CD8-positive, alpha-beta memory T cell (primary cell): ENCODE measurements at regions not wholly inside any gene's neighbourhood (a gene's known extent, or its start where the extent isn't known, plus 50 kb on each side); places are given as distances from the start of the nearest gene placed in this dataset.

Experiments
- CTCF ChIA-PET: fragments of 350-600 bp; sonication (Branson Sonifier 250); formaldehyde crosslinking; loops from one replicate; lab custom pipeline; 2021; ENCODE audit warnings: antibody characterized with exemption; lab: Charles Lee
- POLR2A ChIA-PET: fragments of 350-600 bp; sonication (Branson Sonifier 250); formaldehyde crosslinking; loops from one replicate; lab custom pipeline; 2021; ENCODE audit warnings: antibody characterized with exemption; lab: Charles Lee
- DNase-seq, 5 donors: peaks; one replicate each; pipeline versions ENCODE4 v3.0.0 to v3.0.0-alpha.2; 2020 to 2022; ENCODE audit warnings: mixed read lengths in 1 of 5
- H3K27ac ChIP-seq: one replicate; pipeline ENCODE4 v1.7.0; 2013; ENCODE audit warnings: low read depth, mild to moderate bottlenecking, low read length, moderate library complexity
- H3K27me3 ChIP-seq: 2 replicates; pipeline ENCODE4 v1.7.0; 2013; ENCODE audit warnings: low read length, mild to moderate bottlenecking; ENCODE audit not compliant: insufficient read depth, poor library complexity, severe bottlenecking
- H3K36me3 ChIP-seq: 2 replicates; pipeline ENCODE4 v1.7.0; 2013; ENCODE audit warnings: mild to moderate bottlenecking, low read length, moderate library complexity; ENCODE audit not compliant: insufficient read depth
- H3K4me1 ChIP-seq: 2 replicates; pipeline ENCODE4 v1.7.0; 2013; ENCODE audit warnings: mild to moderate bottlenecking, low read length, moderate library complexity; ENCODE audit not compliant: insufficient read depth
- H3K4me3 ChIP-seq: 2 replicates; pipeline ENCODE4 v1.7.0; 2013; ENCODE audit warnings: mild to moderate bottlenecking, low read length
- H3K9me3 ChIP-seq: 2 replicates; pipeline ENCODE4 v1.7.0; 2013; ENCODE audit warnings: mild to moderate bottlenecking, low read length
- H3K27ac Mint-ChIP-seq, 8 donors: one replicate each; pipeline ENCODE4 v1.8.0; 2020 to 2021; ENCODE audit warnings: mixed read lengths in 8 of 8, mild to moderate bottlenecking in 6 of 8, inconsistent platforms in 3 of 8, moderate library complexity in 3 of 8
- H3K27me3 Mint-ChIP-seq, 2 donors: one replicate each; pipeline ENCODE4 v1.8.0; 2020 to 2021; ENCODE audit warnings: mixed read lengths in 2 of 2, mild to moderate bottlenecking in 1 of 2, moderate library complexity in 1 of 2
- H3K36me3 Mint-ChIP-seq, 3 donors: one replicate each; pipeline ENCODE4 v1.8.0; 2020 to 2021; ENCODE audit warnings: mixed read lengths in 3 of 3, inconsistent platforms in 1 of 3, mild to moderate bottlenecking in 1 of 3
- H3K4me1 Mint-ChIP-seq, 3 donors: one replicate each; pipeline ENCODE4 v1.8.0; 2020 to 2021; ENCODE audit warnings: mixed read lengths in 3 of 3, inconsistent platforms in 1 of 3, mild to moderate bottlenecking in 1 of 3
- H3K4me3 Mint-ChIP-seq, 7 donors: one replicate each; pipeline ENCODE4 v1.8.0; 2020 to 2021; ENCODE audit warnings: mixed read lengths in 7 of 7, mild to moderate bottlenecking in 6 of 7, moderate library complexity in 4 of 7, inconsistent platforms in 2 of 7
- H3K9me3 Mint-ChIP-seq, 5 donors: one replicate each; pipeline ENCODE4 v1.8.0; 2020 to 2022; ENCODE audit warnings: mixed read lengths in 5 of 5, mild to moderate bottlenecking in 3 of 5, moderate library complexity in 2 of 5, inconsistent platforms in 1 of 5

DNA sequence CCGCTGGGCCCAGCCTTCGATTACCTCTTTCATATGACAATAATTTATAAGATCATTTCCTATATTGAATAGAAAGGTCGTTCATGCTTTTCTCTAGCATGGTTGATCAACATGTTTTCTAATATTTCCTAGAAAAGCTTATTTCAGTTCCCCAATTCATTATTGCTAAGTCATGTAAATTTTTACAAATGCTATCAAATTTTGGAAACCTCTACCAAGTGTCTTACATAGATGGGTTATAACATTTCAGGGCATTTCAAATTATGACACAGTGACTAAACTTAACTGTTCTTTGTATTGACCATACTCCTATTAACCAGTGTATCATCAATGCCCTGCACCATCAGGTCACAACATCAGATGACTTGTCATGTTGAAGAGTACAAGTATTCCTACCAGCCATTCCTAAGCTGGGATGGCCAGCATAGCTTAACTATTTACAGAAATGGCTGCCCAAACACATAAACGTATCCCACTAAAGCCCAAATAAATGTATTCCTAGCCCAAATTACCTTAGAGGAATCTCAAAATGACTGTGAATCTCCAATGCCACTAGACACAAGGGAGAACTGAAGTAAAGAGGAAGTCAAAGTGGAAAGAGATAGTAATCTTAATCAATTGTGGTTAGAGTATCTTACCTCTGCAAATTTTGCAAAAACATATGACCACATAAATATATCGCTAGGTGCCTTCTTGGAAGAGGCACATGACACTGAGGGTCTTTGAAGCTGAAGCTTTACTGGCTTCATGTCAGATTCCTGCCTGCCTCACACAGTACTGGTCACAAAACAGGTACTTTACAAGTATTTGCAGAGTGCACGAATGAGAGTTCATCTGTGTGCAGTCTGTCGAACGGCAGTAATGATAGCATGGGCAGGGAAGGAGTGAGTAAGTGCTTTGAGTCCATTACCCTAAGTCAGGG lies 87.3 kb upstream of the TLK1 start:
- H3K4me3 Mint-ChIP-seq: peak overlapping the region in 6 of 7 donors; percentile 1 to 78 (median 56)
- peaks cover 30 to 54% (median 44%) of the 10 kb centered on the region in 3 donors for H3K4me1 Mint-ChIP-seq
- H3K36me3 ChIP-seq: no peaks in the 10 kb centered on the region
- H3K27me3 Mint-ChIP-seq: peaks cover 0 to 2% of the 10 kb centered on the region in 2 donors
- ChIA-PET CTCF (no interaction called here), POLR2A (interaction anchor here (0.5 to 1.4 kb wide), 2 partner anchors 37 to 153 kb away, joined by 3 to 6 read pairs; no protein-coding TSS in a partner anchor)
- H3K27ac Mint-ChIP-seq: peak overlapping the region in 5 of 8 donors; percentile 9 to 89 (median 21)
- H3K4me1 ChIP-seq: peaks cover 31% of the 10 kb centered on the region
- H3K9me3 Mint-ChIP-seq: peaks cover 0 to 8% (median 3%) of the 10 kb centered on the region in 5 donors
- no peaks in the 10 kb centered on the region for H3K9me3 ChIP-seq
- peaks cover 0 to 6% (median 3%) of the 10 kb centered on the region in 3 donors for H3K36me3 Mint-ChIP-seq
- no peaks in the 10 kb centered on the region for H3K27me3 ChIP-seq
- H3K27ac ChIP-seq: no peak overlapping the region
- peak in 2 of 5 donors; percentile 44 to 61 for DNase-seq
- H3K4me3 ChIP-seq: no peak overlapping the region

DNA sequence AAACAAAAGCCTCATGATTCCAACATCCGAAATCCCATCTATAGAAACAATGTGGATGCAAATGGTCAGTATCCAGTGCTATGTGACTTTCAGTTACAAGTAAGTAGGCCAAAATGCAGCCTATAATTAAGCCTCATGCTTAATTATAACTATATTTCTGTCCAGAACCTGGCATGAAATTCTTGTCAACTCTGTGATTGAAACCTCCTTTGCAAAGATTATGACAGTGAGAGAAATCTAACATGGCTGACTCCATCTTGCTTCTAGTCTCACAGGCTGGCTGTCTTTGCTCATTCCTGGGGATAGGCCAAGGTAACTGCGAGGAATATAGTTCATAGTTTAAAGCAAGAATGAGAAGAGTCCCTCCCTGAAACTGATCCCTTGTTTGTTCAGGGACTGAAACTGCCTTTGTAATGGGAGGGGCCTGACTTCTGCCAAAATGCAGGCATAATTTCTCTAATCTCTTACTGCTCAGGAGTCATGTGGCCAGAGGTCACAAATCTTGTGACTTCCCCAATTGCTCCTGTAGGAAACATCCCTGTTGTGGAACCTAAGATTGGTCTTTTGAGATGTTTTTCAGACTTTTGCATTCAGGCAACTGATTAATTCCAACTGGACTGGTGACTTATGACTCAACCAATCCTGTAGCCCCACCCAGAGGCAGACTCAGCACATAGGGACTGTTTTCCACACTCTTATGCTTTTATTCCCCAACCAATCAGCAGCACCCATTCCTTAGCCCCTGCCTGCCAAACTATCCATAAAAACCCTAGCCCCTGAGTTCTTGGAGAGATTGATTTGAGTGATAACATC lies 84.5 kb upstream of the TLK1 start:
- H3K4me1 Mint-ChIP-seq: peaks cover 30 to 53% (median 43%) of the 10 kb centered on the region in 3 donors

DNA sequence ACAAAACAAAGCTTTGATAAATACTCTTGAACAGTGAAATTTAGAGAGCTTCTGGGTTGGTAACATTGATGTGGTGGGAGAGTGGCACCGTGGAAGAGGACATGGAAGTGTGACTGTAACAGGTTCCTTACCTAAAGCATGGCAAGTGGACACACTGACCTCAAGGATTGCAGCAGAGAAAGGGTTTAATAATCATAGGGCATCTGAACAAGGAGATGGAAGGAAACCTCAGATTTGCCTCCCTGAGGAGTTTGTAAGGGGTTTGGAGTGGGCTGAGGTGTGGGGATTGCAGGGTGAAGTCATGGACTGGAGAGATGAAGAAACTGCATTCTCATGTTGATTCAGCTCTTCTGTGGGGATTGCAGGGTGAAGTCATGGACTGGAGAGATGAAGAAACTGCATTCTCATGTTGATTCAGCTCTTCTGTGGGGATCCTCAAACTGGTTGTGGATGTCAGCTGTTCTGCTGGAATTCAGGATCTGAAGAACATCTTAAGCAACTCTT lies 83.8 kb upstream of the TLK1 start:
- Histone ChIP-seq H3K27ac (peak overlapping the region; percentile 48), H3K4me1 (peaks cover 27% of the 10 kb centered on the region), H3K27me3 (no peaks in the 10 kb centered on the region), H3K36me3 (no peaks in the 10 kb centered on the region), H3K9me3 (no peaks in the 10 kb centered on the region), H3K4me3 (no peak overlapping the region)
- Mint-ChIP-seq H3K9me3 (peaks cover 0 to 8% (median 3%) of the 10 kb centered on the region in 5 donors), H3K4me1 (peaks cover 28 to 47% (median 37%) of the 10 kb centered on the region in 3 donors), H3K4me3 (no peak overlapping the region), H3K27ac (peak overlapping the region in 2 of 8 donors; percentile 5 to 37), H3K27me3 (no peaks in the 10 kb centered on the region), H3K36me3 (peaks cover 0 to 6% (median 3%) of the 10 kb centered on the region in 3 donors)
- ChIA-PET CTCF (no interaction called here), POLR2A (no interaction called here)
- DNase-seq: no peak

More for the DNA sequence above, 84.5 kb upstream of the TLK1 start:
- Mint-ChIP-seq H3K36me3 (peaks cover 0 to 6% (median 3%) of the 10 kb centered on the region in 3 donors), H3K27ac (no peak overlapping the region), H3K27me3 (no peaks in the 10 kb centered on the region), H3K9me3 (peaks cover 0 to 8% (median 3%) of the 10 kb centered on the region in 5 donors), H3K4me3 (no peak overlapping the region)
- peaks cover 31% of the 10 kb centered on the region for H3K4me1 ChIP-seq
- H3K27me3 ChIP-seq: no peaks in the 10 kb centered on the region
- peak overlapping the region; percentile 48 for H3K27ac ChIP-seq
- no peaks in the 10 kb centered on the region for H3K9me3 ChIP-seq
- no peaks in the 10 kb centered on the region for H3K36me3 ChIP-seq
- ChIA-PET CTCF (no interaction called here), POLR2A (no interaction called here)
- no peak for DNase-seq
- no peak overlapping the region for H3K4me3 ChIP-seq

DNA sequence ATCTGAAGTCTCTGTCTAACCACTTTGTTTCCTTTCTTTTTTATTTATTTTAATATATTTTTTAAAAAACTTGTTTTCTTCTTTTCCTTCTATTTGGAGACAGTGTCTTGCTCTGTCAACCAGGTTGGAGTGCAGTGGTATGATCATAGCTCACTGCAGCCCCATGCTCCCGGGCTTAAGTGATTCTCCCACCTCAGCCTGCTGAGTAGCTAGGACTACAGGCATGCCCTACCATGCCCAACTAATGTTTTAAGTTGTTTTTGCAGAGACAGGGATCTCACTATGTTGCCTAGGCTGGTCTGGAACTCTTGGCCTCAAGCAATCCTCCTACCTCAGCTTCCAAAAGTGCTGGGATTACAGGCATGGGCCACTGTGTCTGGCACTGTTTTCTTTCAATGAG lies 81.1 kb upstream of the TLK1 start:
- no peaks in the 10 kb centered on the region for H3K36me3 ChIP-seq
- ChIA-PET POLR2A (interaction anchor here (0.6 kb wide), 1 partner anchor 187 kb away, joined by 3 read pairs; no protein-coding TSS in a partner anchor), CTCF (no interaction called here)
- H3K27me3 ChIP-seq: no peaks in the 10 kb centered on the region
- no peaks in the 10 kb centered on the region for H3K9me3 ChIP-seq
- Mint-ChIP-seq H3K4me3 (no peak overlapping the region), H3K27me3 (no peaks in the 10 kb centered on the region), H3K9me3 (peaks cover 0 to 8% (median 3%) of the 10 kb centered on the region in 5 donors), H3K27ac (no peak overlapping the region), H3K4me1 (peaks cover 7 to 26% (median 17%) of the 10 kb centered on the region in 3 donors), H3K36me3 (peaks cover 0 to 6% (median 3%) of the 10 kb centered on the region in 3 donors)
- H3K4me3 ChIP-seq: no peak overlapping the region
- H3K4me1 ChIP-seq: no peaks in the 10 kb centered on the region
- no peak overlapping the region for H3K27ac ChIP-seq
- no peak for DNase-seq

DNA sequence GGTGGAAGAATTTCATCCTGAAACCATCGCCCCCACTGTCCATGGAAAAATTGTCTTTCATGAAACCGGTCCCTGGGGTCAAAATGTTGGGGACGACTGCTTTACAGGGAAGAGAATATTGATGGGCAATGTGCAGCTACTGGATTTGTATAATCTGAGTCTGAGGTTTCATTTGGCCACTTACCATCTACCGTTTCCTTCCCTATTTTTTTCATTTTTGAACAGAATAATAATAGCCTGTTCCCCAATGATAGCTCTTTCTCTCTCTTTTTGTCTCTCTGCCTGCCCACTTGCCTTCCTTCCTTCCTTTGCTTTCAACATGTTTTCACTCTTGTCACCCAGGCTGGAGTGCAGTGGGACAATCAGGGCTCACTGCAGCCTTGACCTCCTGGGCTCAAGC lies 78.3 kb upstream of the TLK1 start:
- Histone ChIP-seq H3K27me3 (no peaks in the 10 kb centered on the region), H3K4me1 (no peaks in the 10 kb centered on the region), H3K36me3 (no peaks in the 10 kb centered on the region), H3K27ac (no peak overlapping the region), H3K4me3 (no peak overlapping the region), H3K9me3 (no peaks in the 10 kb centered on the region)
- peaks cover 0 to 2% of the 10 kb centered on the region in 2 donors for H3K27me3 Mint-ChIP-seq
- ChIA-PET POLR2A (no interaction called here), CTCF (no interaction called here)
- H3K9me3 Mint-ChIP-seq: no peaks in the 10 kb centered on the region
- no peaks in the 10 kb centered on the region for H3K36me3 Mint-ChIP-seq
- no peak overlapping the region for H3K4me3 Mint-ChIP-seq
- no peak for DNase-seq
- no peak overlapping the region for H3K27ac Mint-ChIP-seq
- H3K4me1 Mint-ChIP-seq: peaks cover 0 to 7% (median 6%) of the 10 kb centered on the region in 3 donors

DNA sequence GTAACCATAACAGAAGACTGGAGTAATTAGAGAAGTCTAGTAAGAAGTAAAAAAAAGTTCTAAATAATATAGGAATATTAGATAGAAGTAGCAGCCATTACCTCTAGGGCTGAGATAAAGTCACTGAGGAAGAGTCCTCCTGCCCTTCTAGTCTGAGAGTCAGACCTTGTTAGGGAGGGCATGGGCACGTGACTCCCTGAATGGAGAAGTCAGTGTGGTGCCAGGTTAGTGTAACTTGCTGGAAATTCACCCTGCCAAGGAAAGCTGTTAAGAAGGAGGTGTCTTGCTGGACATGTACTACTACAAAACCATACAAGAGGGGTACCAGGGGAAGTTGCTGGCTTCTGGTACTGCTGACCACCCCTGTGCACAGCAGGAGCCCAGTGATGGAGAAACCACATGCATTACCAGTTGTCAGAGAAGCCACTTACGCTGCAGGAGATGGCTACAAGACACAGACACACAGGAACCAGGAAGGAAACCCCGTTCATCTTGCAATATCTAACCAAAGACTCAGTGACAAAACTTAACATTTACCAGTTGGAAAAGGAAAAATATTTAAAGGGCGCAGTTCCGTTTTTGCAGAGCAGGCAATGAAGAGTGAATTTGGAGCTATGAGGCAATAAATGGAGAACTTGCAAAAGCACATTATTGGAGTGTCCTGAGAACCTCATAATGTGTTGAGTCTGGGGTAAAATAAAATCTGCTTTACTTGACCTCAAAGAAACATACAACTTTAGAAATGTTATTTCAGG lies 77.2 kb upstream of the TLK1 start:
- Mint-ChIP-seq H3K27me3 (peaks cover 1 to 7% of the 10 kb centered on the region in 2 donors), H3K36me3 (no peaks in the 10 kb centered on the region), H3K4me3 (no peak overlapping the region), H3K9me3 (no peaks in the 10 kb centered on the region), H3K27ac (peak overlapping the region in 1 of 8 donors; percentile 64), H3K4me1 (peaks cover 0 to 7% (median 6%) of the 10 kb centered on the region in 3 donors)
- Histone ChIP-seq H3K27me3 (no peaks in the 10 kb centered on the region), H3K4me3 (no peak overlapping the region), H3K9me3 (no peaks in the 10 kb centered on the region), H3K4me1 (no peaks in the 10 kb centered on the region), H3K27ac (no peak overlapping the region), H3K36me3 (no peaks in the 10 kb centered on the region)
- DNase-seq: no peak
- CTCF ChIA-PET: no interaction called here
- POLR2A ChIA-PET: no interaction called here

DNA sequence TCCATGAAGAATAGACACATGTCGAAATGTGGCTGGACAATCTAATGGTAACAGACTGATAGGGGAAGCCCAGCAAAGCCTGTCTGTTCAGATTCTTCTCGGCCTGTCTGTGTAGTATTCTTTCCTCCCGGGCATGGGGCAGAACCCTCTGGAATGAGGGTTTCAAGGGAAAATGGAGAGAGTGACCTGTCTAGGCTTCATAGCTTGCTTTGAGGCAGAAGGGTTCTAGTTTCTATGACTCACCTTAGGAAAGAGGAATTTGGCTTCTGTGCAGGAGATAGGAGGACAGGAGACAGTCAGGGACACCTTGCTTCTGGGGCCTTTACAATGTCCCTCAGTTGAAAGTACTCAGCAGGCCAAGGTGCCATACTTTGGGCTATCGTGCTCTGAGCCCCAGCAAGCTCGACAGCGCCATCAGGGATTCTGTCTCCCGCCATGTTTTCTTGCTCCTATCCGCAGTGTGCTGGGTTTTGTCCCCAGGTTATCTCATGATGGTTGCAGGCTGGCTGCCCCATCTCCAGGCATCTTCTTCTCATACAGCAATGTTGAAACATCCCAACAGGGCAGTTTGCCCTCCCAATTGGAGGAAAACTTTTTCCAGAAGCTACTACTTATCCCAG lies 74.7 kb upstream of the TLK1 start:
- no peak for DNase-seq
- H3K4me1 Mint-ChIP-seq: peaks cover 0 to 7% (median 6%) of the 10 kb centered on the region in 3 donors
- no peak overlapping the region for H3K4me3 ChIP-seq
- H3K27ac Mint-ChIP-seq: peak overlapping the region in 1 of 8 donors; percentile 25
- no peak overlapping the region for H3K4me3 Mint-ChIP-seq
- H3K9me3 Mint-ChIP-seq: no peaks in the 10 kb centered on the region
- H3K4me1 ChIP-seq: no peaks in the 10 kb centered on the region
- H3K27me3 Mint-ChIP-seq: peaks cover 1 to 7% of the 10 kb centered on the region in 2 donors
- no peaks in the 10 kb centered on the region for H3K27me3 ChIP-seq
- ChIA-PET CTCF (interaction anchor here (1.0 kb wide), 1 partner anchor 74 kb away, joined by 3 read pairs; no protein-coding TSS in a partner anchor), POLR2A (no interaction called here)
- H3K36me3 ChIP-seq: no peaks in the 10 kb centered on the region
- no peaks in the 10 kb centered on the region for H3K36me3 Mint-ChIP-seq
- no peaks in the 10 kb centered on the region for H3K9me3 ChIP-seq
- H3K27ac ChIP-seq: no peak overlapping the region
